Skeletal muscle cell (primary cell): ENCODE measurements at regions not wholly inside any gene's neighbourhood (a gene's known extent, or its start where the extent isn't known, plus 50 kb on each side); places are given as distances from the start of the nearest gene placed in this dataset.
"Not testable (repeated sequence)": the region's sequence is repeated elsewhere in the genome, so short reads cannot be mapped to it uniquely, and the experiment has no call there.

Experiments used
- DNase-seq: peaks from one replicate; pipeline ENCODE4 v3.0.0-alpha.2; 2010; ENCODE audit warnings: low read depth
- H3K4me3 ChIP-seq: 2 replicates; pipeline ENCODE4 v1.5.1; 2011; ENCODE audit warnings: low read depth, mild to moderate bottlenecking, control low read depth, low read length, moderate library complexity

GRCh38 chr6:19395316-19395715 is 441.9 kb upstream of the ID4 start:
- no peak for DNase-seq
- no peak overlapping the region for H3K4me3 ChIP-seq

GRCh38 chr6:19399406-19399805 is 437.8 kb upstream of the ID4 start:
- H3K4me3 ChIP-seq, result no peak overlapping the region
- DNase-seq, result peak; percentile 44

GRCh38 chr6:19404884-19405283 is 432.3 kb upstream of the ID4 start:
- not testable (repeated sequence) for H3K4me3 ChIP-seq, DNase-seq

- no peak for DNase-seq
- no peak overlapping the region for H3K4me3 ChIP-seq
Observed at GRCh38 chr6:19408331-19408730, 428.8 kb upstream of the ID4 start.

- no peak overlapping the region for H3K4me3 ChIP-seq
- DNase-seq, result peak; percentile 41
Observed at GRCh38 chr6:19410481-19410880, 426.7 kb upstream of the ID4 start.

- no peak overlapping the region for H3K4me3 ChIP-seq
- peak; percentile 25 for DNase-seq
Observed at GRCh38 chr6:19413323-19413722, 423.8 kb upstream of the ID4 start.

GRCh38 chr6:19415605-19416326 is 421.4 kb upstream of the ID4 start:
- no peak overlapping the region for H3K4me3 ChIP-seq
- no peak for DNase-seq

GRCh38 chr6:19416811-19417210 is 420.4 kb upstream of the ID4 start:
- DNase-seq, result no peak
- no peak overlapping the region for H3K4me3 ChIP-seq

- H3K4me3 ChIP-seq, result no peak overlapping the region
- peak; percentile 12 for DNase-seq
Observed at GRCh38 chr6:19417713-19418112, 419.5 kb upstream of the ID4 start.

GRCh38 chr6:19424853-19425252 is 412.3 kb upstream of the ID4 start:
- no peak for DNase-seq
- no peak overlapping the region for H3K4me3 ChIP-seq

GRCh38 chr6:19427548-19427947 is 409.6 kb upstream of the ID4 start:
- DNase-seq, result no peak
- no peak overlapping the region for H3K4me3 ChIP-seq

- H3K4me3 ChIP-seq, result no peak overlapping the region
- DNase-seq, result no peak
Observed at GRCh38 chr6:19432966-19433498, 404.1 kb upstream of the ID4 start.

GRCh38 chr6:19434065-19434464 is 403.1 kb upstream of the ID4 start:
- H3K4me3 ChIP-seq, result no peak overlapping the region
- no peak for DNase-seq

GRCh38 chr6:19435755-19436154 is 401.4 kb upstream of the ID4 start:
- H3K4me3 ChIP-seq, result no peak overlapping the region

GRCh38 chr6:19438566-19439353 is 398.4 kb upstream of the ID4 start:
- no peak overlapping the region for H3K4me3 ChIP-seq
- no peak for DNase-seq

More at GRCh38 chr6:19435755-19436154, 401.4 kb upstream of the ID4 start:
- DNase-seq, result no peak

GRCh38 chr6:19440531-19440930 is 396.6 kb upstream of the ID4 start:
- no peak for DNase-seq
- H3K4me3 ChIP-seq, result no peak overlapping the region

GRCh38 chr6:19443411-19443810 is 393.8 kb upstream of the ID4 start:
- DNase-seq, result no peak
- H3K4me3 ChIP-seq, result no peak overlapping the region

- no peak for DNase-seq
- no peak overlapping the region for H3K4me3 ChIP-seq
Observed at GRCh38 chr6:19444041-19444440, 393.1 kb upstream of the ID4 start.

- DNase-seq, result no peak
- H3K4me3 ChIP-seq, result no peak overlapping the region
Observed at GRCh38 chr6:19444481-19444880, 392.7 kb upstream of the ID4 start.

GRCh38 chr6:19446570-19446969 is 390.6 kb upstream of the ID4 start:
- DNase-seq, result no peak
- H3K4me3 ChIP-seq, result no peak overlapping the region

- H3K4me3 ChIP-seq, result no peak overlapping the region
- no peak for DNase-seq
Observed at GRCh38 chr6:19450651-19451050, 386.5 kb upstream of the ID4 start.
